HG02938 (cell line): ENCODE measurements at regions not wholly inside any gene's neighbourhood (a gene's known extent, or its start where the extent isn't known, plus 50 kb on each side); places are given as distances from the start of the nearest gene placed in this dataset.

Experiments used
- ATAC-seq: cut with Tn5 transposase; IDR thresholded peaks from one replicate; pipeline ENCODE4 v1.9.1; 2021; ENCODE audit warnings: mild to moderate bottlenecking, moderate library complexity; ENCODE audit not compliant: unreplicated experiment

DNA sequence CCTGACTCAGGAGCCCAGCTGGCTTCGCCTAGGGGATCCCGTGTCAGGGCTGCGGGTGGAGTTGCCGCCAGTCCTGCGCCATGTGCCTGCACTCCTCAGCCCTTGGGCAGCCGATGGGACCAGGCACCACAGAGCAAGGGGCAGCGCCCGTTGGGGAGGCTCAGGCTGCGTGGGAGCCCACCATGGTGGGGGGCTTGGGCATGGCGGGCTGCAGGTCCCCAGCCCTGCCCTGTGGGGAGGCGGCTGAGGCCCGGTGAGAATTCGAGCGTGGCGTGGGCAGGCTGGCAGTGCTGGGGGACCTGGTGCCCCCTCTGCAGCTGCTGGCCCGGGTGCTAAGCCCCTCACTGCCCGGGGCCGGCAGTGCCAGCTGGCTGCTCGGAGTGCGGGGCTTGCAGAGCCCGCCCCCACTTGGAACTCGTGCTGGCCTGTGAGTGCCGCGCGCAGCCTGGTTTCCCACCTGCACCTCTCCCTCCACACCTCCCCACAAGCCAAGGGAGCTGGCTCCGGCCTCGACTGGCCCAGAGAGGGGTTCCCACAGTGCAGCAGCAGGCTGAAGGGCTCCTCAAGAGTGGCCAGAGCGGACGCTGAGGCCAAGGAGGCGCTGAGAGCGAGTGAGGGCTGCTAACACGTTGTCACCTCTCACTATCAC, 135.1 kb upstream of the SEL1L start:
- ATAC-seq = no peak

GRCh38 chr14:81669308-81669707, 135.7 kb upstream of the SEL1L start:
- no peak for ATAC-seq

DNA sequence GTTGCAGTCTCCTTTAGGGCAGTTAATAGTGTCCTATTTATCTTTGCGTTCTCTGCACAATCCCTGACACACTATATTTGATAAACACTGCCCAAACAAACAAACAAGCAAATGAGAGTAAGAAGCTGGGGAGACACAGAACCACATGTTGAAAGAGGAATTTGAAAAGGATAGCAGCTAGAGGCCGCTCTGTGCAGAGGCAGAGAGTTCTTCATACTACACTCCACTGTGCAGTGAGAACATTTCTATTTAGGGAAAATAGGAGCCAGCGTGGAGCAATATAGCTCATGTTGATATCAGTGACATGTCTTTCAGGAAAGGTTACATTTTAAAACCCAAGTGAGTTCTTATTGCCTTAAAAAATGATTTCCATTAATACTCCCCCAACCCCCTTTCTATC, 140.3 kb upstream of the SEL1L start:
- ATAC-seq = no peak

GRCh38 chr14:81676395-81676794, 142.7 kb upstream of the SEL1L start:
- ATAC-seq = no peak

DNA sequence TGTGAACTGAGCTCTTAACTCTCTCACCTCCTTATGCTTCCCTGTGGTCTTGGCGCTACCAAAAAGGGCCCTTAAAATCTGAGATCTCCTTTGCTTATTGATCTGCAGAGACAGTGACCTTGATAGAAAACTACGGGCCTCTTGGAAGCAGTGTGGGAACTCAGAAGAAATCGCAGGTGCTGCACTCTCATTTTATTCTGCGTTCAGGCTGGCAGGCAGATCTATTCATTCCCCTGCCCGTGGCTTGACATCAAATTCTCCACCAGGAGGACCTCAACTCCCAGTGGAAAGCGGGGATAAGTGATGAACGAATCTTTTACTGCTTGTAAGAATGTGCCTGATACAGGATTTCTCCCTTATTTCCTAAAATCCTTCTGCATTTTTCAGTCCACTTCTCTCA, 143.2 kb upstream of the SEL1L start:
- no peak for ATAC-seq

- ATAC-seq = no peak
Measured at GRCh38 chr14:81677736-81678135, 144.1 kb upstream of the SEL1L start.

DNA sequence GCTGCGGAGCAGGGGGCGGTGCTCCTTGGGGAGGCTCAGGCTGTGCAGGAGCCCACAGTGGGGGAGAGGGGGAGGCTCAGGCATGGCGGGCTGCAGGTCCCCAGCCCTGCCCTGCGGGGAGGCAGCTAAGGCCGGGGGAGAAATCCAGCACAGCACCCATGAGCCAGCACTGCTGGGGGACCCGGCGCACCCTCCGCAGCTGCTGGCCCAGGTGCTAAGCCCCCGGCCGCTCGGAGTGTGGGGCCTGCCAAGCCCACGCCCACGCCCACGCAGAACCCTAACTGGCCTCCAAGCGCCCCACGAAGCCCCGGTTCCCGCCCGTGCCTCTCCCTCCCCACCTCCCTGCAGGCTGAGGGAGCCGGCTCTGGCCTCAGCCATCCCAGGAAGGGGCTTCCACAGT, 145.6 kb upstream of the SEL1L start:
- ATAC-seq = no peak

GRCh38 chr14:81681541-81681940, 147.9 kb upstream of the SEL1L start:
- ATAC-seq = no peak

DNA sequence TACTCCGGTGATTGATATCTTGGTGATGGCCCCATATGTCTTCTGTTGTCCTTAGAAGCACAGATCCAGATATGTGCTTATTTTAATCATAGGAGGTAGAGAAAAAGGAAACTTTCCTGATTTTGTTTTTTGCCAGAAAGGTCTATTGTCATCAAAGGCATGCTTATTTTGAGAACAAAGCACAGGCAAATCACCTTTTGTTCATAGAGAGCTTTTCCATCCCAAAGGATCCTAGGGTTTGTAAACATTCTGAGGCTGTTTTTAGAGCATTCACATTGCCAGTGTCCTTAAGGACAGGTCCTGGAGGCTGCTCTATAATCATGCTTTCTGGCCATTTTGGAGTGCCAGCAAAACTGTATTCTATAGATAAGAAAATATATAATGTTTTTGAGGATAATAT, 148.5 kb upstream of the SEL1L start:
- no peak for ATAC-seq

- ATAC-seq = no peak
Measured at GRCh38 chr14:81682701-81683100, 149.0 kb upstream of the SEL1L start.

GRCh38 chr14:81684696-81685095, 151.0 kb upstream of the SEL1L start:
- no peak for ATAC-seq

DNA sequence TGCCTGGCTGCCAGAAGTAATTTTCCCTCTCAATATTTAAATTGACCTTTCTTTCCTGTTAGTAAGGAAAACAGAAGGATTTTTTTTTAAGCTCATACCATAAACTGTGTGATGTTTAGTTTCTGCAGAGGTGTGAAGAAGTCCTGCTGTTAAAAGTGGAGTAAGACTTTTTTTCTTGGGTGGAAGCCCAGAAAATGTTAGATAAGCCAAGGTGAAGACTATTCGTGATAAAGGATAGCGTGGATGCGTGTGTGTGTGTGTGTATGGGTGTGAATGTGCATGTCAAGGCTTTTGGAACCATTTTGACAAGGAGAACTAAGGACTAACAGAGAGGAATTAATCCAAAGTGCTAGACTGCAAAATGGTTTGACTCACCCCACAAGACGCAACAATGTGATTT, 152.9 kb upstream of the SEL1L start:
- no peak for ATAC-seq

GRCh38 chr14:81691931-81692330, 158.3 kb upstream of the SEL1L start:
- ATAC-seq = no peak

GRCh38 chr14:81694419-81694818, 160.8 kb upstream of the SEL1L start:
- ATAC-seq = no peak

DNA sequence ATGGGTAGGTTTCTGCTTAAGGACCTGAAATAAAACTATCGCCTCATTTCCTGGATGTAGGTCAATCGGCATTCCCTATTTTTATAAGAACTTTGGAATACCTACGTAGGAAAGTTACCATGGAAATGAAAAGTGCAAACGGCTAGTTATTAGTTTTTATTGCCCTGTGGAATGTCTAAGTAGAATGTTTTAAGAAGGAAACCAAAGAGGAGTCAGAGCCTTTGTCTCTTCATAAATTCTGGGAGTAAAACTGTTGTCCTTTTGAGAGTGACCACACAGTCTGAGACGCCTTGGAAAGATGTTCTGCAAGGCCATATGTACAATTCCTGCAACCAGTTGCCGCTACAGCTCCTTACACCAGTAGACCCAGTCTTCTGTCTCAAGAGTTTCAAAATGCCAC, 176.0 kb upstream of the SEL1L start:
- ATAC-seq = no peak

DNA sequence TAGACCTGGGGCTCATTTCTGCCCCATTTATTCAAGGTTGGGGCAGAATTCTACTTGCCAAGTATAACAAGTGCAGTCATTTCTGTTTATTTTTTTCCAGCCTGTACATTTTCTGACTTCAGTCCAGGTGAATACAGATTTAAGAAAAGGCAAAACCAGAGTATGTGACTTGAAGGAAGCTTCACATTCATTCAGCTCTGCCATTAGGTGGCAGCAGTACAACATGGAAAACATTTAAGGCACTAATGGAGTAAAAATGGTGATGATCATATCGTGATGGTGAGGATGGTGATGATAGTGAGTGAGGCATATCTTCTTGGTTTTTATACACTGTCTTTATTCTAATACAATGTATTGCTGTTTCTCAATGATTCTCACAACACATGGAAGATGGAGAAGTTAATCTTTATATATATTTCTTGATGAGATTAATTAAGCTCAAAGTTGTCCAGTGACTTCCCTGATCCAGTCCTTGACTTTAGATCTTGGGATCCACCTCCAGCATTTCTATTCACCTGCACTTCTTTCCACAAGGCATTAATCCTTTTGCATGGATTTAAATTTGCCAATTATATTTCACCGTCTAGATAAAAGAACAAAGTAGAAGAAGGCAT, 176.7 kb upstream of the SEL1L start:
- no peak for ATAC-seq

GRCh38 chr14:81715731-81716130, 182.1 kb upstream of the SEL1L start:
- no peak for ATAC-seq

GRCh38 chr14:81716953-81717352, 183.3 kb upstream of the SEL1L start:
- ATAC-seq = no peak

DNA sequence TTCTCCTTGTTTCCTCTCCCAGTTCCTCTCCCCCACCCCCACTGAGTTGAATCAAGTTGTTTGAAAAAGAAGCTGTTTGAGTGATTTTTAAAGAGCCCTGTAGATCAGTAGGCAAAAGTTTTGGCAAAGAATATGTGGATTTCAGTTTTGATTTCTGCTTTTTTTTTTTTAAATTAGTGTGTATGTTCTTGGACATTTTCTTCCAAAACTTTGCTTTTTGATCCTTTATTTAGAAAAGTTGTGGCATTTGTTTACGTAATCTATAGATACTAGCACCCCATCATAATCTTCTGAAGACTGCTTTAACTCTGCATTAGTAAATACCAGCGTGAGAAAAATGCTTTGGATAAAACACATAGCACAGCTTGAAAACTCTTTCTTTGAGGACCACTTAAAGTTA, 190.3 kb upstream of the SEL1L start:
- ATAC-seq = no peak

GRCh38 chr14:81727218-81727617, 193.6 kb upstream of the SEL1L start:
- ATAC-seq = no peak

DNA sequence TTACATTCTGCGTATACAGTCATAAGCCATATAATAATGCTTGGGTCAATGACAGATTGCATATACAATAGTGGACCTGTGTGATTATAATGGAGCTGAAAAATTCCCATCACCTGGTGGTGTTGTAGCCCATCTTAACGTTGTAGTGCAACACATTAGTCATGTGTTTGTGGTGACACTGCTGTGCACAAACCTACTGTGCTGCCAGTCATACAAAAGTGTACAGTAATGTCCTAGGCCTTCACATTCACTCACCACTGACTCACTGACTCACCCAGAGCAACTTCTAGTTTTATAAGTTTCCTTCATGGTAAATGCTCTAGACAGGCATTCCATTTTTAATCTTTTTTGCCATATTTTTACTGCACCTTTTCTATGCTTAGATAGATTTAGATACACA, 194.8 kb upstream of the SEL1L start:
- ATAC-seq = no peak

- ATAC-seq = no peak
Measured at GRCh38 chr14:81729622-81730021, 196.0 kb upstream of the SEL1L start.

DNA sequence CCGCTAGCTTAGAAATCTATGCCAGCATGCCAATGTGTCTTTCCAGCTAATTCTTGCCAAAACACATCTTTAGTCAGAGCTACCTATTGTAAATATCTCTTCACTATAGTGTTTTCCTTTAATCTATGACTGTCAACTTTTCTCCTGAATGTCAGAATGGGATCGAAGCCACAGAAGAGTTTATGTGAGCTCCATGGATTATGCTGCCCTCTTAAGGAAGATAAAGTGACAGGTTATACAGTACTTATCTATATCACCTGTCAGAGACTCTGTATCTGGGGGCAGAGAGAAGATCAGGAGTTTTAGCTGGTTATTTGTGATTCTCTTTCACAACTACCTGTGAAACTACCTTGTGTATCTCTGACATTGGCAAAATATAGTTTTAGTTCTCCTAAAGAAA, 204.3 kb upstream of the SEL1L start:
- ATAC-seq = no peak
